ENCODE measurements at regions not wholly inside any gene's neighbourhood (a gene's known extent, or its start where the extent isn't known, plus 50 kb on each side); places are given as distances from the start of the nearest gene placed in this dataset.

DNA sequence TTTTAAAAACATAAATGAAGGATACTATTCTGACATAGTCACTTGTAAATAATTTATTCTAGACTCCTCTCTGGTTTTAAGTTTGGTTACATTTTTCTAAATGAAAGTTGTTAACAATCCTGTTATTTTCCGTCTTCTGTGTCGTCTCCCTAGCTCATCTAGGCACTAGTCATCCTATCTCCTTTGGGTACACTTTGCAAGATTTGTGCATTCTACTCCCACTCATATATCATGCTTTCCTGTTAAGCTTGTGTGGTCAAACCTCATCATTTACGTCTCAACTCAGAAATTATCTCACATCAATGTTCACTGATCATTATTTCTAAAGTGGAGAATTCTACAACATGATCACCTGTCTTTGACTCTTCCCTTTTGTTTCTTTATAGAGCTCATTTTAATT is 658.7 kb downstream of the TLL1 start:
- Histone ChIP-seq H3K27ac (ENCODE audit: low read depth, low read length) (no peak overlapping the region), H2AK5ac (ENCODE audit: low read length) (no peak overlapping the region), H4K12ac (ENCODE audit: low read depth, low read length) (no peak overlapping the region), H3K4me1 (ENCODE audit: control insufficient read depth in 1 of 2, insufficient read depth in 2 of 2, low read length in 2 of 2) (peaks cover 0 to 2% of the 10 kb centered on the region in 2 experiments), H3K36me3 (ENCODE audit: control insufficient read depth in 1 of 2, insufficient read depth in 2 of 2, low read length in 2 of 2) (no peaks in the 10 kb centered on the region), H2BK12ac (ENCODE audit: low read length) (no peak overlapping the region), H3K4me3 (ENCODE audit: low read depth, low read length) (no peak overlapping the region), H2AFZ (ENCODE audit: insufficient read depth, low read length, poor library complexity) (no peak overlapping the region), H3K4ac (ENCODE audit: low read depth, low read length) (no peak overlapping the region), H3K9ac (ENCODE audit: low read length) (no peak overlapping the region), H3K9me3 (ENCODE audit: insufficient read depth, low read depth, low read length) (no peaks in the 10 kb centered on the region), H3K79me1 (ENCODE audit: low read length) (no peaks in the 10 kb centered on the region), H3K23ac (ENCODE audit: low read length) (no peak overlapping the region), H3K4me2 (ENCODE audit: low read length) (no peak overlapping the region), H4K91ac (ENCODE audit: low read depth, low read length) (no peak overlapping the region), H3K27me3 (ENCODE audit: insufficient read depth, low read length) (no peaks in the 10 kb centered on the region), H3K79me2 (ENCODE audit: control insufficient read depth, insufficient read depth, low read length, poor library complexity) (no peaks in the 10 kb centered on the region), H4K8ac (ENCODE audit: low read depth, low read length) (no peak overlapping the region), H2BK5ac (ENCODE audit: low read depth, low read length, poor library complexity) (no peak overlapping the region), H3K18ac (ENCODE audit: low read length) (no peak overlapping the region), H2BK120ac (ENCODE audit: insufficient read depth, low read length, poor library complexity) (no peak overlapping the region), H3K14ac (ENCODE audit: low read length) (no peak overlapping the region)
- no CpG with 5 or more reads among the region's 3 CpGs for WGBS (ENCODE audit: extremely low coverage, insufficient coverage, insufficient read length)
- DNase-seq: no peak

GRCh38 chr4:166535865-166536264 is 662.8 kb downstream of the TLL1 start:
- H3K4ac ChIP-seq (ENCODE audit: low read depth, low read length): no peak overlapping the region
- H4K8ac ChIP-seq (ENCODE audit: low read depth, low read length): no peak overlapping the region
- H3K4me3 ChIP-seq (ENCODE audit: low read depth, low read length): no peak overlapping the region
- no peak overlapping the region for H2BK12ac ChIP-seq (ENCODE audit: low read length)
- H3K4me1 ChIP-seq (ENCODE audit: control insufficient read depth in 1 of 2, insufficient read depth in 2 of 2, low read length in 2 of 2): peaks cover 0 to 5% of the 10 kb centered on the region in 2 experiments
- H3K36me3 ChIP-seq (ENCODE audit: control insufficient read depth in 1 of 2, insufficient read depth in 2 of 2, low read length in 2 of 2): no peaks in the 10 kb centered on the region
- H3K79me1 ChIP-seq (ENCODE audit: low read length): peaks cover 3% of the 10 kb centered on the region
- H3K23ac ChIP-seq (ENCODE audit: low read length): no peak overlapping the region
- H3K9ac ChIP-seq (ENCODE audit: low read length): no peak overlapping the region
- H3K27me3 ChIP-seq (ENCODE audit: insufficient read depth, low read length): no peaks in the 10 kb centered on the region
- H4K91ac ChIP-seq (ENCODE audit: low read depth, low read length): no peak overlapping the region
- H3K27ac ChIP-seq (ENCODE audit: low read depth, low read length): no peak overlapping the region
- no peak overlapping the region for H3K14ac ChIP-seq (ENCODE audit: low read length)
- H3K4me2 ChIP-seq (ENCODE audit: low read length): peak overlapping the region; percentile 30
- no peak overlapping the region for H3K18ac ChIP-seq (ENCODE audit: low read length)
- H4K12ac ChIP-seq (ENCODE audit: low read depth, low read length): no peak overlapping the region
- H3K9me3 ChIP-seq (ENCODE audit: insufficient read depth, low read depth, low read length): no peaks in the 10 kb centered on the region
- H2BK120ac ChIP-seq (ENCODE audit: insufficient read depth, low read length, poor library complexity): no peak overlapping the region
- no CpG with 5 or more reads among the region's 7 CpGs for WGBS (ENCODE audit: extremely low coverage, insufficient coverage, insufficient read length)
- H2BK5ac ChIP-seq (ENCODE audit: low read depth, low read length, poor library complexity): no peak overlapping the region
- H2AFZ ChIP-seq (ENCODE audit: insufficient read depth, low read length, poor library complexity): no peak overlapping the region
- no peak overlapping the region for H2AK5ac ChIP-seq (ENCODE audit: low read length)
- no peaks in the 10 kb centered on the region for H3K79me2 ChIP-seq (ENCODE audit: control insufficient read depth, insufficient read depth, low read length, poor library complexity)
- peak; percentile 27 to 70 for DNase-seq

- no peak overlapping the region for H2BK5ac ChIP-seq (ENCODE audit: low read depth, low read length, poor library complexity)
- DNase-seq: peak; percentile 45 to 75
- WGBS (ENCODE audit: extremely low coverage, insufficient coverage, insufficient read length): no CpG with 5 or more reads among the region's 2 CpGs
- H4K8ac ChIP-seq (ENCODE audit: low read depth, low read length): no peak overlapping the region
- H2BK120ac ChIP-seq (ENCODE audit: insufficient read depth, low read length, poor library complexity): no peak overlapping the region
- H3K18ac ChIP-seq (ENCODE audit: low read length): no peak overlapping the region
- H3K14ac ChIP-seq (ENCODE audit: low read length): no peak overlapping the region
- no peak overlapping the region for H2BK12ac ChIP-seq (ENCODE audit: low read length)
- H2AFZ ChIP-seq (ENCODE audit: insufficient read depth, low read length, poor library complexity): no peak overlapping the region
- no peak overlapping the region for H3K23ac ChIP-seq (ENCODE audit: low read length)
- no peak overlapping the region for H3K4me3 ChIP-seq (ENCODE audit: low read depth, low read length)
- H3K4me2 ChIP-seq (ENCODE audit: low read length): no peak overlapping the region
- no peaks in the 10 kb centered on the region for H3K36me3 ChIP-seq (ENCODE audit: control insufficient read depth in 1 of 2, insufficient read depth in 2 of 2, low read length in 2 of 2)
- H3K79me1 ChIP-seq (ENCODE audit: low read length): peaks cover 3% of the 10 kb centered on the region
- H4K12ac ChIP-seq (ENCODE audit: low read depth, low read length): no peak overlapping the region
- no peak overlapping the region for H4K91ac ChIP-seq (ENCODE audit: low read depth, low read length)
- H3K4me1 ChIP-seq (ENCODE audit: control insufficient read depth in 1 of 2, insufficient read depth in 2 of 2, low read length in 2 of 2): peaks cover 0 to 5% of the 10 kb centered on the region in 2 experiments
- no peak overlapping the region for H2AK5ac ChIP-seq (ENCODE audit: low read length)
- no peaks in the 10 kb centered on the region for H3K9me3 ChIP-seq (ENCODE audit: insufficient read depth, low read depth, low read length)
- no peak overlapping the region for H3K4ac ChIP-seq (ENCODE audit: low read depth, low read length)
- H3K79me2 ChIP-seq (ENCODE audit: control insufficient read depth, insufficient read depth, low read length, poor library complexity): no peaks in the 10 kb centered on the region
- H3K9ac ChIP-seq (ENCODE audit: low read length): no peak overlapping the region
- H3K27me3 ChIP-seq (ENCODE audit: insufficient read depth, low read length): no peaks in the 10 kb centered on the region
- H3K27ac ChIP-seq (ENCODE audit: low read depth, low read length): peak overlapping the region; percentile 42
Measured at GRCh38 chr4:166538491-166539005, 665.5 kb downstream of the TLL1 start.

DNA sequence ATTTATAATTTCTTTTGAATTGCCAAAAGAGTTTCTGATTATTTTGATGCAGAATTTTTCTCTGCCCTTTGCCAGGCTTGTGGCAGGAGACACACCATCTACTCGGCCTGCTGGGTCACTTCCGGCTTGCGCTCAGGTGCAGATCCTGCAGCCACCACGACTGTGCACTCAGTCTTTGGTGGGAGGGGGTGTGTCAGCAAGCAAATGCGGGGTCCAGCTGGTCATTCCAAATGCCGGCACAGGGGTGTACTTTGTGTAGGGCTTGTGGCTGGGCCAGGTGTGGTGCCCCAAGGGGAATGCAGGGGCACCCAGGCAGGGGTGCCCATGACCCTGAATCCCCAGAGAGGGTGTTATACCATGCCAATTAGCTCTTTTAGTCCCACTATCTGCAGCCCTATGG is 673.0 kb downstream of the TLL1 start:
- Histone ChIP-seq H2BK12ac (ENCODE audit: low read length) (no peak overlapping the region), H3K23ac (ENCODE audit: low read length) (no peak overlapping the region), H3K79me2 (ENCODE audit: control insufficient read depth, insufficient read depth, low read length, poor library complexity) (no peaks in the 10 kb centered on the region), H3K4me1 (ENCODE audit: control insufficient read depth in 1 of 2, insufficient read depth in 2 of 2, low read length in 2 of 2) (no peaks in the 10 kb centered on the region), H3K9ac (ENCODE audit: low read length) (no peak overlapping the region), H2AFZ (ENCODE audit: insufficient read depth, low read length, poor library complexity) (no peak overlapping the region), H2AK5ac (ENCODE audit: low read length) (no peak overlapping the region), H3K4me3 (ENCODE audit: low read depth, low read length) (no peak overlapping the region), H3K79me1 (ENCODE audit: low read length) (no peaks in the 10 kb centered on the region), H4K12ac (ENCODE audit: low read depth, low read length) (no peak overlapping the region), H3K18ac (ENCODE audit: low read length) (no peak overlapping the region), H2BK5ac (ENCODE audit: low read depth, low read length, poor library complexity) (no peak overlapping the region), H3K14ac (ENCODE audit: low read length) (no peak overlapping the region), H3K27me3 (ENCODE audit: insufficient read depth, low read length) (no peaks in the 10 kb centered on the region), H3K27ac (ENCODE audit: low read depth, low read length) (no peak overlapping the region), H4K8ac (ENCODE audit: low read depth, low read length) (no peak overlapping the region), H3K4ac (ENCODE audit: low read depth, low read length) (no peak overlapping the region), H3K36me3 (ENCODE audit: control insufficient read depth in 1 of 2, insufficient read depth in 2 of 2, low read length in 2 of 2) (no peaks in the 10 kb centered on the region), H2BK120ac (ENCODE audit: insufficient read depth, low read length, poor library complexity) (no peak overlapping the region), H4K91ac (ENCODE audit: low read depth, low read length) (no peak overlapping the region), H3K9me3 (ENCODE audit: insufficient read depth, low read depth, low read length) (no peaks in the 10 kb centered on the region), H3K4me2 (ENCODE audit: low read length) (no peak overlapping the region)
- DNase-seq: no peak
- WGBS (ENCODE audit: extremely low coverage, insufficient coverage, insufficient read length): no CpG with 5 or more reads among the region's 6 CpGs

Measured in trophoblast cell (in vitro differentiated cells and primary cell).